NCI-H2227 treated with DMSO at 0.1 percent for 48 hours (cell line): ENCODE measurements at regions not wholly inside any gene's neighbourhood (a gene's known extent, or its start where the extent isn't known, plus 50 kb on each side); places are given as distances from the start of the nearest gene placed in this dataset.
"Not testable (repeated sequence)": the region's sequence is repeated elsewhere in the genome, so short reads cannot be mapped to it uniquely, and the experiment has no call there.

Experiments used
- DNase-seq: peaks from one replicate; lab custom pipeline; 2025; lab: John Stamatoyannopoulos, UW

GRCh38 chr2:111400598-111401253 is 280.0 kb downstream of the BCL2L11 start:
- not testable (repeated sequence) for DNase-seq

GRCh38 chr2:111401270-111402140 is 280.8 kb downstream of the BCL2L11 start:
- DNase-seq = not testable (repeated sequence)

- not testable (repeated sequence) for DNase-seq
Observed at GRCh38 chr2:111402450-111402849, 281.7 kb downstream of the BCL2L11 start.

- DNase-seq = not testable (repeated sequence)
Observed at GRCh38 chr2:111403287-111403686, 282.6 kb downstream of the BCL2L11 start.

GRCh38 chr2:111406616-111407015 is 285.9 kb downstream of the BCL2L11 start:
- DNase-seq = not testable (repeated sequence)

GRCh38 chr2:111407632-111408194 is 287.0 kb downstream of the BCL2L11 start:
- DNase-seq = not testable (repeated sequence)

- DNase-seq = not testable (repeated sequence)
Observed at GRCh38 chr2:111410868-111411406, 290.2 kb downstream of the BCL2L11 start.

GRCh38 chr2:111411867-111412681 is 291.4 kb downstream of the BCL2L11 start:
- not testable (repeated sequence) for DNase-seq

- DNase-seq = not testable (repeated sequence)
Observed at GRCh38 chr2:111412841-111413650, 292.3 kb downstream of the BCL2L11 start.

- DNase-seq = not testable (repeated sequence)
Observed at GRCh38 chr2:111413950-111414349, 293.2 kb downstream of the BCL2L11 start.

GRCh38 chr2:111415765-111416743 is 295.3 kb downstream of the BCL2L11 start:
- DNase-seq = not testable (repeated sequence)

- DNase-seq = not testable (repeated sequence)
Observed at GRCh38 chr2:111417026-111417425, 296.3 kb downstream of the BCL2L11 start.

GRCh38 chr2:111418091-111418875 is 297.6 kb downstream of the BCL2L11 start:
- DNase-seq = not testable (repeated sequence)

GRCh38 chr2:111420074-111420473 is 299.4 kb downstream of the BCL2L11 start:
- not testable (repeated sequence) for DNase-seq

GRCh38 chr2:111420835-111421234 is 300.1 kb downstream of the BCL2L11 start:
- not testable (repeated sequence) for DNase-seq

GRCh38 chr2:111421949-111422348 is 301.2 kb downstream of the BCL2L11 start:
- DNase-seq = not testable (repeated sequence)

GRCh38 chr2:111422562-111422961 is 301.8 kb downstream of the BCL2L11 start:
- not testable (repeated sequence) for DNase-seq

GRCh38 chr2:111423184-111423583 is 302.5 kb downstream of the BCL2L11 start:
- DNase-seq = not testable (repeated sequence)
